Neural progenitor cell (in vitro differentiated cells): ENCODE measurements at regions not wholly inside any gene's neighbourhood (a gene's known extent, or its start where the extent isn't known, plus 50 kb on each side); places are given as distances from the start of the nearest gene placed in this dataset.

Source experiments
- DNase-seq: peaks from one replicate; pipeline ENCODE4 v3.0.0-alpha.2; 2016; ENCODE audit warnings: low spot score
- H2AFZ ChIP-seq: fragments of 200-600 bp; sonication (generic); replicated peaks from 2 replicates; pipeline ENCODE4 v1.6.1; 2016; ENCODE audit warnings: antibody characterized with exemption
- H3F3A ChIP-seq: fragments of 200-600 bp; sonication (generic); 2 replicates; pipeline ENCODE4 v1.6.1; 2016; ENCODE audit warnings: antibody characterized with exemption, low read depth
- H3K27ac ChIP-seq: fragments of 200-600 bp; sonication (generic); 2 replicates; pipeline ENCODE4 v1.5.1; 2016; ENCODE audit warnings: mild to moderate bottlenecking
- H3K27me3 ChIP-seq: fragments of 200-600 bp; sonication (generic); 2 replicates; pipeline ENCODE4 v1.6.1; 2016; ENCODE audit warnings: mild to moderate bottlenecking, moderate library complexity
- H3K36me3 ChIP-seq: fragments of 200-600 bp; sonication (generic); 2 replicates; pipeline ENCODE4 v1.5.1; 2016
- H3K4me1 ChIP-seq: fragments of 200-600 bp; sonication (generic); 2 replicates; pipeline ENCODE4 v1.6.1; 2016; ENCODE audit warnings: mixed run types
- H3K4me2 ChIP-seq: fragments of 200-600 bp; sonication (generic); 2 replicates; pipeline ENCODE4 v1.6.1; 2016
- H3K4me3 ChIP-seq: fragments of 200-600 bp; sonication (generic); 2 replicates; pipeline ENCODE4 v1.5.1; 2016
- H3K79me2 ChIP-seq: fragments of 200-600 bp; sonication (generic); 2 replicates; pipeline ENCODE4 v1.6.1; 2016; ENCODE audit warnings: low read depth
- H3K9ac ChIP-seq: fragments of 200-600 bp; sonication (generic); 2 replicates; pipeline ENCODE4 v1.6.1; 2016
- H3K9me3 ChIP-seq: fragments of 200-600 bp; sonication (generic); 2 replicates; pipeline ENCODE4 v1.5.1; 2016; ENCODE audit warnings: low read depth
- H4K20me1 ChIP-seq: fragments of 200-600 bp; sonication (generic); 2 replicates; pipeline ENCODE4 v1.6.1; 2016; ENCODE audit warnings: low read depth
- H3K27ac Mint-ChIP-seq: 3 replicates; pipeline ENCODE4 v1.8.0; 2021; ENCODE audit warnings: mixed read lengths
- H3K27me3 Mint-ChIP-seq: 2 replicates; pipeline ENCODE4 v1.8.0; 2022; ENCODE audit warnings: low read depth, mild to moderate bottlenecking, inconsistent platforms, moderate library complexity, mixed read lengths; ENCODE audit not compliant: insufficient read depth
- H3K36me3 Mint-ChIP-seq: 3 replicates; pipeline ENCODE4 v1.8.0; 2021; ENCODE audit warnings: mixed read lengths
- H3K4me1 Mint-ChIP-seq: 3 replicates; pipeline ENCODE4 v1.8.0; 2021; ENCODE audit warnings: mixed read lengths
- H3K4me3 Mint-ChIP-seq: 3 replicates; pipeline ENCODE4 v1.8.0; 2021; ENCODE audit warnings: mild to moderate bottlenecking, moderate library complexity, mixed read lengths
- H3K9me3 Mint-ChIP-seq: 3 replicates; pipeline ENCODE4 v1.8.0; 2020; ENCODE audit warnings: mixed read lengths
- CTCF ChIP-seq: fragments of 200-600 bp; sonication (generic); IDR thresholded peaks from 2 replicates; pipeline ENCODE4 v1.5.1; 2017; ENCODE audit warnings: antibody characterized with exemption, mild to moderate bottlenecking
- EZH2 ChIP-seq: fragments of 200-600 bp; sonication (generic); IDR thresholded peaks from 2 replicates; pipeline ENCODE4 v1.6.1; 2017; ENCODE audit warnings: antibody characterized with exemption, mild to moderate bottlenecking, moderate library complexity
- EZH2phosphoT487 ChIP-seq: fragments of 200-600 bp; sonication (generic); IDR thresholded peaks from 2 replicates; pipeline ENCODE4 v1.6.1; 2017; ENCODE audit warnings: antibody characterized with exemption

- no peaks in the 10 kb centered on the region for H3K36me3 Mint-ChIP-seq
- H3F3A ChIP-seq, result no peaks in the 10 kb centered on the region
- no peaks in the 10 kb centered on the region for H3K27me3 Mint-ChIP-seq
- H3K4me1 Mint-ChIP-seq, result no peaks in the 10 kb centered on the region
- H3K79me2 ChIP-seq, result no peaks in the 10 kb centered on the region
- H3K36me3 ChIP-seq, result no peaks in the 10 kb centered on the region
- no peak for DNase-seq
- no peak overlapping the region for H3K9ac ChIP-seq
- H2AFZ ChIP-seq, result no peak overlapping the region
- no peak overlapping the region for H3K4me2 ChIP-seq
- H3K27ac Mint-ChIP-seq, result no peak overlapping the region
- no peaks in the 10 kb centered on the region for H3K9me3 ChIP-seq
- TF ChIP-seq EZH2phosphoT487 (no peak), EZH2 (no peak), CTCF (no peak)
- no peaks in the 10 kb centered on the region for H3K9me3 Mint-ChIP-seq
- no peaks in the 10 kb centered on the region for H3K4me1 ChIP-seq
- no peaks in the 10 kb centered on the region for H4K20me1 ChIP-seq
- no peak overlapping the region for H3K4me3 Mint-ChIP-seq
- H3K27ac ChIP-seq, result no peak overlapping the region
- H3K4me3 ChIP-seq, result no peak overlapping the region
- no peaks in the 10 kb centered on the region for H3K27me3 ChIP-seq
These were observed 571.2 kb downstream of the LIG4 start for GRCh38 chr13:107644136-107644535.

- Histone ChIP-seq H3K36me3 (no peaks in the 10 kb centered on the region), H3K4me1 (no peaks in the 10 kb centered on the region), H4K20me1 (no peaks in the 10 kb centered on the region), H3K9me3 (no peaks in the 10 kb centered on the region), H3K9ac (no peak overlapping the region), H3F3A (no peaks in the 10 kb centered on the region), H3K4me2 (no peak overlapping the region), H3K27ac (no peak overlapping the region), H3K79me2 (no peaks in the 10 kb centered on the region), H2AFZ (no peak overlapping the region), H3K4me3 (no peak overlapping the region), H3K27me3 (no peaks in the 10 kb centered on the region)
- Mint-ChIP-seq H3K4me1 (no peaks in the 10 kb centered on the region), H3K27me3 (no peaks in the 10 kb centered on the region), H3K36me3 (no peaks in the 10 kb centered on the region), H3K4me3 (no peak overlapping the region), H3K9me3 (no peaks in the 10 kb centered on the region), H3K27ac (no peak overlapping the region)
- DNase-seq, result no peak
- TF ChIP-seq CTCF (no peak), EZH2 (no peak), EZH2phosphoT487 (no peak)
These were observed 571.7 kb downstream of the LIG4 start for GRCh38 chr13:107643615-107644014.

DNA sequence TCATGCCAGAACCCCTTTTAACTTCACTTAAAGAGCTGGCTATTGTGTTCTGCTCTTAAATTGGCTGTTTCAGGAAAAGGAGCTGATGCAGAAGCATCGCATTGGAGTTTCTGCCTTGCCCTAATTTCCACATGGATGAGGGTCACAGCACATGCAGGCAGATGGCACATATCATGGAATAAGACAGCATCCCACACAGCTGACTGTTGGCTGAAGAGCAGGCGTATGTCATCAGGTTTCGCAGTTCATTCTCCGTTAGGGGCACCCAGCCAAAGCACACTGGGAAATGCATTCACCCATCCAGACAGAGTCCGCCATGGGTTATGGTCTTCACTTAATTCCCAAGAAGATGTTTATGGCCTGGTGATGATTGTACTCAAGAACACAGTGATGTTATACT lies 572.5 kb downstream of the LIG4 start:
- H3K9ac ChIP-seq, result no peak overlapping the region
- no peak overlapping the region for H3K27ac Mint-ChIP-seq
- H3K4me3 Mint-ChIP-seq, result no peak overlapping the region
- no peaks in the 10 kb centered on the region for H3K36me3 Mint-ChIP-seq
- no peak overlapping the region for H3K4me2 ChIP-seq
- H4K20me1 ChIP-seq, result no peaks in the 10 kb centered on the region
- no peak for TF ChIP-seq CTCF
- no peak for TF ChIP-seq EZH2phosphoT487
- no peak for TF ChIP-seq EZH2
- H2AFZ ChIP-seq, result no peak overlapping the region
- H3K9me3 ChIP-seq, result no peaks in the 10 kb centered on the region
- no peaks in the 10 kb centered on the region for H3K36me3 ChIP-seq
- H3K4me3 ChIP-seq, result no peak overlapping the region
- no peaks in the 10 kb centered on the region for H3K79me2 ChIP-seq
- DNase-seq, result no peak
- H3K27me3 Mint-ChIP-seq, result no peaks in the 10 kb centered on the region
- no peaks in the 10 kb centered on the region for H3K9me3 Mint-ChIP-seq
- no peaks in the 10 kb centered on the region for H3K4me1 ChIP-seq
- no peaks in the 10 kb centered on the region for H3K27me3 ChIP-seq
- H3K27ac ChIP-seq, result no peak overlapping the region
- no peaks in the 10 kb centered on the region for H3F3A ChIP-seq
- H3K4me1 Mint-ChIP-seq, result no peaks in the 10 kb centered on the region

- TF ChIP-seq EZH2phosphoT487, result no peak
- TF ChIP-seq CTCF, result no peak
- no peak for TF ChIP-seq EZH2
- Mint-ChIP-seq H3K4me1 (no peaks in the 10 kb centered on the region), H3K27me3 (no peaks in the 10 kb centered on the region), H3K9me3 (no peaks in the 10 kb centered on the region), H3K36me3 (no peaks in the 10 kb centered on the region), H3K4me3 (no peak overlapping the region), H3K27ac (no peak overlapping the region)
- Histone ChIP-seq H3K9me3 (no peaks in the 10 kb centered on the region), H3K4me2 (no peak overlapping the region), H3K4me3 (no peak overlapping the region), H3K4me1 (no peaks in the 10 kb centered on the region), H3K27me3 (no peaks in the 10 kb centered on the region), H3K27ac (no peak overlapping the region), H4K20me1 (no peaks in the 10 kb centered on the region), H2AFZ (no peak overlapping the region), H3F3A (no peaks in the 10 kb centered on the region), H3K36me3 (no peaks in the 10 kb centered on the region), H3K9ac (no peak overlapping the region), H3K79me2 (no peaks in the 10 kb centered on the region)
- DNase-seq, result no peak
These were observed 573.8 kb downstream of the LIG4 start for GRCh38 chr13:107641574-107641973.
